COLO668 (cell line): ENCODE measurements at regions not wholly inside any gene's neighbourhood (a gene's known extent, or its start where the extent isn't known, plus 50 kb on each side); places are given as distances from the start of the nearest gene placed in this dataset.
"Not testable (repeated sequence)": the region's sequence is repeated elsewhere in the genome, so short reads cannot be mapped to it uniquely, and the experiment has no call there.

Source experiments
- DNase-seq: peaks from one replicate; lab custom pipeline; 2025; ENCODE audit not compliant: unreplicated experiment; lab: John Stamatoyannopoulos, UW

- no peak for DNase-seq
These were observed 137.2 kb upstream of the ESX1 start for GRCh38 chrX:104391906-104392305.

GRCh38 chrX:104376937-104377336 is 122.2 kb upstream of the ESX1 start:
- no peak for DNase-seq

GRCh38 chrX:104372547-104372946 is 117.8 kb upstream of the ESX1 start:
- DNase-seq: no peak

GRCh38 chrX:104370089-104370488 is 115.4 kb upstream of the ESX1 start:
- DNase-seq: peak; percentile 0

- DNase-seq: not testable (repeated sequence)
These were observed 106.0 kb upstream of the ESX1 start for GRCh38 chrX:104360774-104361173.

GRCh38 chrX:104359124-104359523 is 104.4 kb upstream of the ESX1 start:
- no peak for DNase-seq

GRCh38 chrX:104351173-104351769 is 96.5 kb upstream of the ESX1 start:
- DNase-seq: no peak

GRCh38 chrX:104347860-104348259 is 93.1 kb upstream of the ESX1 start:
- no peak for DNase-seq

- peak; percentile 0 for DNase-seq
These were observed 88.8 kb upstream of the ESX1 start for GRCh38 chrX:104343428-104344129.

- DNase-seq: no peak
These were observed 87.3 kb upstream of the ESX1 start for GRCh38 chrX:104342065-104342464.

GRCh38 chrX:104335756-104336155 is 81.0 kb upstream of the ESX1 start:
- DNase-seq: no peak

- DNase-seq: no peak
These were observed 80.2 kb upstream of the ESX1 start for GRCh38 chrX:104334971-104335370.

GRCh38 chrX:104330966-104331365 is 76.2 kb upstream of the ESX1 start:
- no peak for DNase-seq

GRCh38 chrX:104329731-104330130 is 75.0 kb upstream of the ESX1 start:
- DNase-seq: no peak

GRCh38 chrX:104325213-104325585 is 70.5 kb upstream of the ESX1 start:
- no peak for DNase-seq

GRCh38 chrX:104324461-104325212 is 69.9 kb upstream of the ESX1 start:
- no peak for DNase-seq

GRCh38 chrX:104319346-104319745 is 64.6 kb upstream of the ESX1 start:
- no peak for DNase-seq

- DNase-seq: no peak
These were observed 63.7 kb upstream of the ESX1 start for GRCh38 chrX:104318330-104319009.

GRCh38 chrX:104316739-104317138 is 62.0 kb upstream of the ESX1 start:
- no peak for DNase-seq

GRCh38 chrX:104315555-104315954 is 60.8 kb upstream of the ESX1 start:
- DNase-seq: no peak

- DNase-seq: no peak
These were observed 56.0 kb upstream of the ESX1 start for GRCh38 chrX:104310657-104311254.
